Panc1 (cell line): ENCODE measurements at regions not wholly inside any gene's neighbourhood (a gene's known extent, or its start where the extent isn't known, plus 50 kb on each side); places are given as distances from the start of the nearest gene placed in this dataset.

Experiments used
- POLR2AphosphoS5 ChIP-seq: IDR thresholded peaks from 2 replicates; pipeline ENCODE4 v1.6.1; 2012; ENCODE audit warnings: mild to moderate bottlenecking, low read depth, low read length, moderate library complexity
- SIN3A ChIP-seq: IDR thresholded peaks from 2 replicates; pipeline ENCODE4 v1.6.1; 2012; ENCODE audit warnings: low read depth, mild to moderate bottlenecking, low read length, moderate library complexity, borderline replicate concordance; ENCODE audit not compliant: insufficient read depth
- TCF7L2 ChIP-seq: IDR thresholded peaks from 2 replicates; pipeline ENCODE4 v1.6.1; 2011; ENCODE audit warnings: mild to moderate bottlenecking, low read depth, low read length, inconsistent platforms
- TF ChIP-seq, protein P1 (sequence below): fragments of 450-650 bp; IDR thresholded peaks from 2 replicates; pipeline ENCODE4 v1.5.1; 2017; ENCODE audit warnings: mild to moderate bottlenecking
- TF ChIP-seq, protein P2 (sequence below), 2 experiments: IDR thresholded peaks; 2 replicates each; pipeline ENCODE4 v1.6.1; 2011 to 2012; ENCODE audit warnings: low read depth in 2 of 2, control low read depth in 1 of 2, low read length in 1 of 2, mild to moderate bottlenecking in 1 of 2, moderate library complexity in 1 of 2; ENCODE audit not compliant: insufficient read depth in 1 of 2

DNA sequence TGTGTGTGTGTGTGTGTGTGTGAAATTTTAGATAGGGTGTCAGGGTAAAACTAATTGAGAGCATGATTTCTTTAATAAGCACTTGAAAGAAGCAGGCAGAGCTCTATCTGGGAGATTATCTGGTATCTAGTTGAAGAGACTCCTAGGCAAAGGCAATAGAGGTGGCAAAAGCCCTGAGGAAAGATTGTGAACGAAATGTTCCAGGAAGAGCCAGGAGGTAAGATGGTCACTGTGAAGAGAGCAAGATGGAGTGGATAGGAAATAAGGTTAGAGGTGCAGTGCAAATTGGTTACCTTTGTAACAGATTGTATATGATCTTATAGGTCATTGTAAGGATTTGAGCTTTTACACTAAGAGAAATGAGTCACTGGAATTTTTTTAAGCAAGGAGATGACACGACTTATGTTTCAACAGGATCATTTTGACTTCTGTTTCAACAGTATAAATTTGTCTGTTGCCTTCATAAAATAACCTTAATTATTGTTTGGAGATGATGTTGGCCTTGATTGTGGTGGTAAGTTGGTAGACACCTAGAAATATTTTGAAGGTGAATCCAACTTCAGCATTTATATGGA is 239.6 kb downstream of the PARP8 start:
- TF ChIP-seq, protein P1, sequence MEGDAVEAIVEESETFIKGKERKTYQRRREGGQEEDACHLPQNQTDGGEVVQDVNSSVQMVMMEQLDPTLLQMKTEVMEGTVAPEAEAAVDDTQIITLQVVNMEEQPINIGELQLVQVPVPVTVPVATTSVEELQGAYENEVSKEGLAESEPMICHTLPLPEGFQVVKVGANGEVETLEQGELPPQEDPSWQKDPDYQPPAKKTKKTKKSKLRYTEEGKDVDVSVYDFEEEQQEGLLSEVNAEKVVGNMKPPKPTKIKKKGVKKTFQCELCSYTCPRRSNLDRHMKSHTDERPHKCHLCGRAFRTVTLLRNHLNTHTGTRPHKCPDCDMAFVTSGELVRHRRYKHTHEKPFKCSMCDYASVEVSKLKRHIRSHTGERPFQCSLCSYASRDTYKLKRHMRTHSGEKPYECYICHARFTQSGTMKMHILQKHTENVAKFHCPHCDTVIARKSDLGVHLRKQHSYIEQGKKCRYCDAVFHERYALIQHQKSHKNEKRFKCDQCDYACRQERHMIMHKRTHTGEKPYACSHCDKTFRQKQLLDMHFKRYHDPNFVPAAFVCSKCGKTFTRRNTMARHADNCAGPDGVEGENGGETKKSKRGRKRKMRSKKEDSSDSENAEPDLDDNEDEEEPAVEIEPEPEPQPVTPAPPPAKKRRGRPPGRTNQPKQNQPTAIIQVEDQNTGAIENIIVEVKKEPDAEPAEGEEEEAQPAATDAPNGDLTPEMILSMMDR = no peak
- TF ChIP-seq TCF7L2 (no peak), POLR2AphosphoS5 (no peak), SIN3A (no peak)
- TF ChIP-seq, protein P2, sequence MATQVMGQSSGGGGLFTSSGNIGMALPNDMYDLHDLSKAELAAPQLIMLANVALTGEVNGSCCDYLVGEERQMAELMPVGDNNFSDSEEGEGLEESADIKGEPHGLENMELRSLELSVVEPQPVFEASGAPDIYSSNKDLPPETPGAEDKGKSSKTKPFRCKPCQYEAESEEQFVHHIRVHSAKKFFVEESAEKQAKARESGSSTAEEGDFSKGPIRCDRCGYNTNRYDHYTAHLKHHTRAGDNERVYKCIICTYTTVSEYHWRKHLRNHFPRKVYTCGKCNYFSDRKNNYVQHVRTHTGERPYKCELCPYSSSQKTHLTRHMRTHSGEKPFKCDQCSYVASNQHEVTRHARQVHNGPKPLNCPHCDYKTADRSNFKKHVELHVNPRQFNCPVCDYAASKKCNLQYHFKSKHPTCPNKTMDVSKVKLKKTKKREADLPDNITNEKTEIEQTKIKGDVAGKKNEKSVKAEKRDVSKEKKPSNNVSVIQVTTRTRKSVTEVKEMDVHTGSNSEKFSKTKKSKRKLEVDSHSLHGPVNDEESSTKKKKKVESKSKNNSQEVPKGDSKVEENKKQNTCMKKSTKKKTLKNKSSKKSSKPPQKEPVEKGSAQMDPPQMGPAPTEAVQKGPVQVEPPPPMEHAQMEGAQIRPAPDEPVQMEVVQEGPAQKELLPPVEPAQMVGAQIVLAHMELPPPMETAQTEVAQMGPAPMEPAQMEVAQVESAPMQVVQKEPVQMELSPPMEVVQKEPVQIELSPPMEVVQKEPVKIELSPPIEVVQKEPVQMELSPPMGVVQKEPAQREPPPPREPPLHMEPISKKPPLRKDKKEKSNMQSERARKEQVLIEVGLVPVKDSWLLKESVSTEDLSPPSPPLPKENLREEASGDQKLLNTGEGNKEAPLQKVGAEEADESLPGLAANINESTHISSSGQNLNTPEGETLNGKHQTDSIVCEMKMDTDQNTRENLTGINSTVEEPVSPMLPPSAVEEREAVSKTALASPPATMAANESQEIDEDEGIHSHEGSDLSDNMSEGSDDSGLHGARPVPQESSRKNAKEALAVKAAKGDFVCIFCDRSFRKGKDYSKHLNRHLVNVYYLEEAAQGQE (IDR thresholded peaks at IDR 0.05; ENCODE audit: insufficient read depth in 1 of 2, low read depth in 2 of 2, low read length in 1 of 2) = no peak
